Caco-2 (cell line): ENCODE measurements at regions not wholly inside any gene's neighbourhood (a gene's known extent, or its start where the extent isn't known, plus 50 kb on each side); places are given as distances from the start of the nearest gene placed in this dataset.

ENCODE experiments used
- BruUV-seq: library from RNA; stranded (reverse); fragments of 400-500 nt; replicated peaks from 2 replicates; lab custom pipeline; 2021; lab: Mats Ljungman, UMichigan
- CTCF ChIA-PET: fragments of 300-600 bp; sonication (Branson Sonifier 250); formaldehyde crosslinking; loops from one replicate; lab custom pipeline; 2022; ENCODE audit warnings: antibody characterized with exemption; lab: Charles Lee
- POLR2A ChIA-PET: fragments of 300-600 bp; sonication (Branson Sonifier 250); formaldehyde crosslinking; loops from one replicate; lab custom pipeline; 2022; ENCODE audit warnings: antibody characterized with exemption; lab: Charles Lee
- DNase-seq, 2 experiments: peaks; one replicate each; pipeline versions ENCODE4 v3.0.0 to v3.0.0-alpha.2; 2020 to 2022
- H3K27me3 ChIP-seq: replicated peaks from 2 replicates; pipeline ENCODE4 v1.6.0; 2011; ENCODE audit warnings: low read length; ENCODE audit not compliant: control insufficient read depth, insufficient read depth
- H3K36me3 ChIP-seq: 2 replicates; pipeline ENCODE4 v1.5.1; 2011; ENCODE audit warnings: low read length; ENCODE audit not compliant: control insufficient read depth, insufficient read depth
- H3K4me1 ChIP-seq: fragments of 250-450 bp; sonication (Bioruptor Pico); 2 replicates; pipeline ENCODE4 v1.5.1; 2020; ENCODE audit warnings: mild to moderate bottlenecking
- H3K4me3 ChIP-seq: 2 replicates; pipeline ENCODE4 v1.5.1; 2011; ENCODE audit warnings: low read depth, mild to moderate bottlenecking, control low read depth, low read length
- H3K9me3 ChIP-seq: fragments of 250-450 bp; sonication (Bioruptor Pico); 2 replicates; pipeline ENCODE4 v1.5.1; 2020; ENCODE audit warnings: mild to moderate bottlenecking, moderate library complexity
- H3K27ac Mint-ChIP-seq: one replicate; pipeline ENCODE4 v1.8.0; 2022; ENCODE audit warnings: mixed read lengths; ENCODE audit not compliant: unreplicated experiment
- H3K27me3 Mint-ChIP-seq: one replicate; pipeline ENCODE4 v1.8.0; 2022; ENCODE audit warnings: mixed read lengths; ENCODE audit not compliant: insufficient read depth, unreplicated experiment
- H3K36me3 Mint-ChIP-seq: one replicate; pipeline ENCODE4 v1.8.0; 2022; ENCODE audit warnings: mild to moderate bottlenecking, mixed read lengths; ENCODE audit not compliant: insufficient read depth, unreplicated experiment
- H3K4me1 Mint-ChIP-seq: one replicate; pipeline ENCODE4 v1.8.0; 2022; ENCODE audit warnings: low read depth, mixed read lengths; ENCODE audit not compliant: unreplicated experiment
- H3K4me3 Mint-ChIP-seq: one replicate; pipeline ENCODE4 v1.8.0; 2022; ENCODE audit warnings: mild to moderate bottlenecking, moderate library complexity, mixed read lengths; ENCODE audit not compliant: unreplicated experiment
- H3K9me3 Mint-ChIP-seq: one replicate; pipeline ENCODE4 v1.8.0; 2022; ENCODE audit warnings: mixed read lengths; ENCODE audit not compliant: unreplicated experiment
- CTCF ChIP-seq, 2 experiments: fragments of 200-600 bp in 1 of 2; IDR thresholded peaks; 1 replicate in 1 of 2; 2 replicates in 1 of 2; pipeline versions ENCODE4 v1.5.1 to v1.8.0; 2011 to 2022; ENCODE audit warnings: antibody characterized with exemption in 1 of 2, control low read depth in 1 of 2, inconsistent platforms in 1 of 2, low read depth in 1 of 2, low read length in 1 of 2, mild to moderate bottlenecking in 1 of 2, moderate library complexity in 1 of 2; ENCODE audit not compliant: insufficient read depth in 1 of 2, severe bottlenecking in 1 of 2, unreplicated experiment in 1 of 2
- intact Hi-C: fragments of 100-400 bp; cut with micrococcal nuclease; formaldehyde crosslinking; loops from one replicate; pipeline ENCODE4 v1.10.0; 2022; ENCODE audit not compliant: unreplicated experiment

- POLR2A ChIA-PET: no interaction called here
- no peaks in the 10 kb centered on the region for H3K4me1 ChIP-seq
- H3K36me3 ChIP-seq: no peaks in the 10 kb centered on the region
- TF ChIP-seq CTCF (IDR thresholded peaks at IDR 0.05; ENCODE audit: insufficient read depth in 1 of 2, low read depth in 1 of 2, low read length in 1 of 2, severe bottlenecking in 1 of 2, unreplicated experiment in 1 of 2): no peak
- no TSS peak for BruUV-seq
- intact Hi-C loops: no loop called here
- CTCF ChIA-PET: no interaction called here
- H3K36me3 Mint-ChIP-seq: no peaks in the 10 kb centered on the region
- H3K9me3 Mint-ChIP-seq: no peaks in the 10 kb centered on the region
- H3K4me3 Mint-ChIP-seq: no peak overlapping the region
- no peak for DNase-seq
- H3K9me3 ChIP-seq: no peaks in the 10 kb centered on the region
- H3K4me1 Mint-ChIP-seq: no peaks in the 10 kb centered on the region
- H3K4me3 ChIP-seq: no peak overlapping the region
- H3K27ac Mint-ChIP-seq: no peak overlapping the region
- no peaks in the 10 kb centered on the region for H3K27me3 ChIP-seq
- peaks cover 5% of the 10 kb centered on the region for H3K27me3 Mint-ChIP-seq
Observed at GRCh38 chr2:180474716-180475115, 467.6 kb upstream of the CWC22 start.

- Histone ChIP-seq H3K4me3 (no peak overlapping the region), H3K9me3 (no peaks in the 10 kb centered on the region), H3K27me3 (no peaks in the 10 kb centered on the region), H3K36me3 (no peaks in the 10 kb centered on the region), H3K4me1 (no peaks in the 10 kb centered on the region)
- no TSS peak for BruUV-seq
- no peak overlapping the region for H3K27ac Mint-ChIP-seq
- no peaks in the 10 kb centered on the region for H3K4me1 Mint-ChIP-seq
- peaks cover 5% of the 10 kb centered on the region for H3K27me3 Mint-ChIP-seq
- no peak overlapping the region for H3K4me3 Mint-ChIP-seq
- TF ChIP-seq CTCF (IDR thresholded peaks at IDR 0.05; ENCODE audit: insufficient read depth in 1 of 2, low read depth in 1 of 2, low read length in 1 of 2, severe bottlenecking in 1 of 2, unreplicated experiment in 1 of 2): no peak
- H3K9me3 Mint-ChIP-seq: no peaks in the 10 kb centered on the region
- no peaks in the 10 kb centered on the region for H3K36me3 Mint-ChIP-seq
- no peak for DNase-seq
- CTCF ChIA-PET: no interaction called here
- POLR2A ChIA-PET: no interaction called here
- intact Hi-C loops: no loop called here
Observed at GRCh38 chr2:180473456-180473855, 466.4 kb upstream of the CWC22 start.

GRCh38 chr2:180472133-180472532 is 465.0 kb upstream of the CWC22 start:
- Histone ChIP-seq H3K36me3 (no peaks in the 10 kb centered on the region), H3K9me3 (no peaks in the 10 kb centered on the region), H3K4me3 (no peak overlapping the region), H3K27me3 (no peaks in the 10 kb centered on the region), H3K4me1 (no peaks in the 10 kb centered on the region)
- POLR2A ChIA-PET: no interaction called here
- CTCF ChIA-PET: no interaction called here
- TF ChIP-seq CTCF (IDR thresholded peaks at IDR 0.05; ENCODE audit: insufficient read depth in 1 of 2, low read depth in 1 of 2, low read length in 1 of 2, severe bottlenecking in 1 of 2, unreplicated experiment in 1 of 2): no peak
- DNase-seq: no peak
- H3K27me3 Mint-ChIP-seq: peaks cover 3% of the 10 kb centered on the region
- no peaks in the 10 kb centered on the region for H3K36me3 Mint-ChIP-seq
- H3K9me3 Mint-ChIP-seq: no peaks in the 10 kb centered on the region
- no peak overlapping the region for H3K27ac Mint-ChIP-seq
- no peak overlapping the region for H3K4me3 Mint-ChIP-seq
- no peaks in the 10 kb centered on the region for H3K4me1 Mint-ChIP-seq
- BruUV-seq: no TSS peak
- intact Hi-C loops: no loop called here
